Coronary artery (tissue), 2 donors: ENCODE measurements at regions not wholly inside any gene's neighbourhood (a gene's known extent, or its start where the extent isn't known, plus 50 kb on each side); places are given as distances from the start of the nearest gene placed in this dataset.

Source experiments
- DNase-seq: peaks from one replicate; pipeline ENCODE4 v3.0.0-alpha.2; 2017; ENCODE audit warnings: low spot score
- H3K27ac ChIP-seq, 2 donors: fragments of 200-600 bp; sonication (generic); one replicate each; pipeline ENCODE4 v1.5.1; 2016 to 2019
- H3K4me3 ChIP-seq: fragments of 200-600 bp; sonication (generic); 2 replicates; pipeline ENCODE4 v1.5.1; 2016; ENCODE audit warnings: mild to moderate bottlenecking, moderate library complexity
- TF ChIP-seq, protein P1 (sequence below): fragments of 200-600 bp; sonication (generic); IDR thresholded peaks from one replicate; pipeline ENCODE4 v1.5.1; 2019; ENCODE audit warnings: antibody characterized with exemption

DNA sequence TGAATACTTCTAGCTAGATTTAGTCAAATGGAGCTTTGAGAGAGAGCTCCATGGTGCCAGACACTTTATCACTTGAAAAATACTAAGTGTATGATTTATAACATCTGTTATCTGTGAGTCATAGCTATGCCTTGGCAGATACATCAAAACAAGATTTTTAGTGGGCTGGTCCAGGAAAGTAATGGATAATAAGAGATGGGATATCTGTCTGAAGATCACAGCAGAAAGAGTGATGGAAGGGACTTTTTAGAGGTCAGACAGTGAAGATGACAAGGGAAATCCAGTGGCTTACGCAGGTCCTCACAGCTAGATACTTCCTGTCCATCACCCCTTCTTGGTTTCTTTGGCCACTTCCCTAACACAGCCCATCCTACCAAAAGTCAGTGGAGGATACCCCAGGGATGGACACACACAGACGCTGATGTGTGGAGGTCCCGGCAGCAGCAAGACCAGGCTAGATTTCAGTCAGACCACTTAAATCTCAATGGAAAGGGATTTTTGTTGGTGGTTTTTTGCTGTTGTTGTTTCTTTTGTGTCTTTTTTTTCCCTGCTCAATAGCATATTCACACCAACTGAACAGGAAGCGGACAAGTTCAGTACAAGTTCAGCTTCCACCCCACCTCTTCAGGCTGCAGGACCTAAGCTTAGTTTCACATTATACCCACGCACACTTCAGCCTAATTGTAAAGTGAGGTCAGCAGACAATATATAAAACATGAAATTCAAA is 209.3 kb downstream of the ALDH8A1 start:
- no peak for DNase-seq
- TF ChIP-seq, protein P1, sequence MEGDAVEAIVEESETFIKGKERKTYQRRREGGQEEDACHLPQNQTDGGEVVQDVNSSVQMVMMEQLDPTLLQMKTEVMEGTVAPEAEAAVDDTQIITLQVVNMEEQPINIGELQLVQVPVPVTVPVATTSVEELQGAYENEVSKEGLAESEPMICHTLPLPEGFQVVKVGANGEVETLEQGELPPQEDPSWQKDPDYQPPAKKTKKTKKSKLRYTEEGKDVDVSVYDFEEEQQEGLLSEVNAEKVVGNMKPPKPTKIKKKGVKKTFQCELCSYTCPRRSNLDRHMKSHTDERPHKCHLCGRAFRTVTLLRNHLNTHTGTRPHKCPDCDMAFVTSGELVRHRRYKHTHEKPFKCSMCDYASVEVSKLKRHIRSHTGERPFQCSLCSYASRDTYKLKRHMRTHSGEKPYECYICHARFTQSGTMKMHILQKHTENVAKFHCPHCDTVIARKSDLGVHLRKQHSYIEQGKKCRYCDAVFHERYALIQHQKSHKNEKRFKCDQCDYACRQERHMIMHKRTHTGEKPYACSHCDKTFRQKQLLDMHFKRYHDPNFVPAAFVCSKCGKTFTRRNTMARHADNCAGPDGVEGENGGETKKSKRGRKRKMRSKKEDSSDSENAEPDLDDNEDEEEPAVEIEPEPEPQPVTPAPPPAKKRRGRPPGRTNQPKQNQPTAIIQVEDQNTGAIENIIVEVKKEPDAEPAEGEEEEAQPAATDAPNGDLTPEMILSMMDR, result no peak
- Histone ChIP-seq H3K27ac (no peak overlapping the region), H3K4me3 (no peak overlapping the region)

DNA sequence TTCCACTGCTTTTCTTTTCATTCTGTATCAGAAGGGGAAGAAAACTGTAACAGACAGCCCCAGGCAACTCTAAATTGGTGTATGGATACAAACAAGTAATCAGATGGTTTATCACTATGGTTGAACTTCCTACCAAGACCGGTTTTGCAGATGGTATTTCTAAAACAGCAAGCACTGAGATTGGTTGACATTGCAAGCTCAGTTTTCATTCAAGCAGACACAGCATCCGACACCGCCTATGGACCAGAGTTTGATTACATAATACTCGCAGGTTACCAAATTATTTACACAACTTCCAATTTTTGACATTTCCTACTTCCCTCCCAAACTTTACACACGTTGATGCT is 209.9 kb downstream of the ALDH8A1 start:
- Histone ChIP-seq H3K4me3 (no peak overlapping the region), H3K27ac (no peak overlapping the region)
- no peak for DNase-seq
- TF ChIP-seq, protein P1, result no peak

- H3K4me3 ChIP-seq, result no peak overlapping the region
- H3K27ac ChIP-seq, result no peak overlapping the region
- DNase-seq, result no peak
- TF ChIP-seq, protein P1, result no peak
Observed at GRCh38 chr6:134739299-134740026, 210.4 kb downstream of the ALDH8A1 start.

DNA sequence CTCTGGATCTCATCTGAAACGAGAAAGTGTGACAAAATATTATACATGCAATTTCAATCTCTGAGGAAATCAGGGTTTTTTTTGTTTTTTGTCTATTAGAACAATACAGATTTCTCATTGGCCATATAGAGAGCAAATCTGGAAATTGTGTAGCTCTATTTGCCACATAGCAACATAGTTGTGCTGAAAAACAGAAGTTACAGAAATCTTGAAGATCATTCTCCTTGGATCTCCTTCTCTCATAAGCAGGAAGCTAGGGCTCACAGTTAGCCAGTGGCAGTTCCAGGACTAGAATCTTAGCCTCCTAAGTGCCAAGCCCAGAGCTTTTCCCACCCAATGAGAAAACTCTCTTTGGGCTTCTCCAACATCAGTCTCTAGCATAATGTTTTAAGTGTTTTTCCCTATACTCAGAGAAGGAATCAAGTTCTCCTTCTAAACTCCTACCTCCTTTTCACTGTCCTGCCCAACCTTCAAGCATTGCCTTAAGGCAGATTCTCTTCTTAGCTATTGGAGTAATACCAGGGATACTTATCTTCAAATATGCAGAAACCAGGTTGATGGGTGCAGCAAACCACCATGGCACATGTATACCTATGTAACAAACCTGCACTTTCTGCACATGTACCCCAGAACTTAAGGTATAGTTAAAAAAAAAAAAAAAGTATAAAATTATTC is 211.6 kb downstream of the ALDH8A1 start:
- no peak for DNase-seq
- Histone ChIP-seq H3K4me3 (no peak overlapping the region), H3K27ac (no peak overlapping the region)
- TF ChIP-seq, protein P1, result no peak

GRCh38 chr6:134735461-134735860 is 214.4 kb downstream of the ALDH8A1 start:
- no peak for DNase-seq
- no peak overlapping the region for H3K27ac ChIP-seq
- TF ChIP-seq, protein P1, result no peak
- no peak overlapping the region for H3K4me3 ChIP-seq

- no peak overlapping the region for H3K27ac ChIP-seq
- DNase-seq, result no peak
- TF ChIP-seq, protein P1, result no peak
- no peak overlapping the region for H3K4me3 ChIP-seq
Observed at GRCh38 chr6:134734312-134734869, 215.5 kb downstream of the ALDH8A1 start.
